ENCODE measurements at regions not wholly inside any gene's neighbourhood (a gene's known extent, or its start where the extent isn't known, plus 50 kb on each side); places are given as distances from the start of the nearest gene placed in this dataset.

DNA sequence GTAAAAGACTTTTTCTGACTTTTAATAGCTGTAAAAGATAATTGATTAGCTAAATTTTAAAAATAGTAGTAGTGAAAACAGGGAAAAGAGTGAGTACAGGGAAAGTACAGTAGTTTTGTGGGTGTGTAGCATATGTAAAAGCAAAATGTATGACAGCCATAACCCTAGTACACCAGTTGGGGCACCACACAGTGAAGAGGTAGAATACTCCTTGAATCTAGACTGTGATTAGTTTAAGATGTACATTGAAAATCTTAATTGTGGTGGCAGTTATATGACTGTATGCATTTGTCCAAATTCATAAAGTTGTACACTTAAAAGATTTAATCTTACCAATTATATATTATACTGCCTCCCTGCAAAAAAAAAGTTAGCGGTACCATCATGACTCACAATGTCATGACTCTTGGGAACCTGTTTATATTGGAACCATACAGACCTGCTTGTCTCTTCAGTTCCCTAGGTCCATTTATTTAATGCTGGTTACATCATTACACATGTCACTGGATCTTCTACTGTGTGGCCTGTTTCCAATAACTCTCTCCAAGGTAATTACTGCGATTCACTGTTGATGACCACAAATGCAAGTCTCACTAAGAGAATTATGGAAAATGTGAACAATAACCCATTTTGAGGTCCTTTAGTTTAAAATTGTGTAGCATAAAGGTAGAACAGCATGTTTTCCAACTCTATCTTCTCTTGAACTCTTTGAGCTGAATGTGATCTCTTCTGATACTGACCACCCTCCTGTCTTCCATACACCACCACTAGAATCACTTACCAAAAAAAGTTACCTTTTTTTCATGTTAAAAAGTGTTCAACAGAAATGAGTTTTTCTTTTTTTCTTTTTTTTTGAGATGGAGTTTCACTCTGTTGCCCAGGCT is 264.2 kb upstream of the AMIGO2 start:
- H3K36me3 ChIP-seq (replicated peaks in 1 of 2; ENCODE audit: control insufficient read depth in 1 of 2, insufficient read depth in 2 of 2, low read length in 1 of 2), result no peaks in the 10 kb centered on the region
- ChIA-PET POLR2A (no interaction called here), CTCF (no interaction called here)
- H3K27ac ChIP-seq (ENCODE audit: low read depth in 2 of 2, low read length in 1 of 2), result no peak overlapping the region
- no peak overlapping the region for H2AFZ ChIP-seq (ENCODE audit: low read depth)
- H3K79me2 ChIP-seq (ENCODE audit: insufficient read depth), result no peaks in the 10 kb centered on the region
- H3K27me3 ChIP-seq (ENCODE audit: insufficient read depth), result peaks cover 27% of the 10 kb centered on the region; the same call in 1 of the 2 replicates
- H3K9me2 ChIP-seq, result no peaks in the 10 kb centered on the region
- H3K4me1 ChIP-seq (ENCODE audit: control insufficient read depth in 1 of 2, insufficient read depth in 2 of 2, low read depth in 1 of 2, low read length in 1 of 2), result no peaks in the 10 kb centered on the region
- H3K4me3 ChIP-seq (ENCODE audit: low read depth in 2 of 2, low read length in 1 of 2), result no peak overlapping the region
- no peaks in the 10 kb centered on the region for H3F3A ChIP-seq (replicated peaks; ENCODE audit: insufficient read depth)
- H3K4me2 ChIP-seq, result no peak overlapping the region
- TF ChIP-seq EZH2phosphoT487 (IDR thresholded peaks at IDR 0.05; ENCODE audit: borderline replicate concordance, low read depth), result no peak
- TF ChIP-seq RXRA (IDR thresholded peaks at IDR 0.05; ENCODE audit: borderline replicate concordance, low read depth), result no peak
- TF ChIP-seq GABPA (IDR thresholded peaks at IDR 0.05; ENCODE audit: low read depth), result no peak
- TF ChIP-seq FOXM1 (IDR thresholded peaks at IDR 0.05; ENCODE audit: low read depth), result no peak
- no peak for TF ChIP-seq SIN3A (IDR thresholded peaks at IDR 0.05; ENCODE audit: borderline replicate concordance, low read depth, low read length)
- TF ChIP-seq, protein P1, sequence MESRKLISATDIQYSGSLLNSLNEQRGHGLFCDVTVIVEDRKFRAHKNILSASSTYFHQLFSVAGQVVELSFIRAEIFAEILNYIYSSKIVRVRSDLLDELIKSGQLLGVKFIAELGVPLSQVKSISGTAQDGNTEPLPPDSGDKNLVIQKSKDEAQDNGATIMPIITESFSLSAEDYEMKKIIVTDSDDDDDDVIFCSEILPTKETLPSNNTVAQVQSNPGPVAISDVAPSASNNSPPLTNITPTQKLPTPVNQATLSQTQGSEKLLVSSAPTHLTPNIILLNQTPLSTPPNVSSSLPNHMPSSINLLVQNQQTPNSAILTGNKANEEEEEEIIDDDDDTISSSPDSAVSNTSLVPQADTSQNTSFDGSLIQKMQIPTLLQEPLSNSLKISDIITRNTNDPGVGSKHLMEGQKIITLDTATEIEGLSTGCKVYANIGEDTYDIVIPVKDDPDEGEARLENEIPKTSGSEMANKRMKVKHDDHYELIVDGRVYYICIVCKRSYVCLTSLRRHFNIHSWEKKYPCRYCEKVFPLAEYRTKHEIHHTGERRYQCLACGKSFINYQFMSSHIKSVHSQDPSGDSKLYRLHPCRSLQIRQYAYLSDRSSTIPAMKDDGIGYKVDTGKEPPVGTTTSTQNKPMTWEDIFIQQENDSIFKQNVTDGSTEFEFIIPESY (IDR thresholded peaks at IDR 0.05; ENCODE audit: borderline replicate concordance, low read depth), result no peak
- TF ChIP-seq ELF1 (IDR thresholded peaks at IDR 0.05), result no peak
- no peak for TF ChIP-seq MXI1 (IDR thresholded peaks at IDR 0.05; ENCODE audit: low read depth, low read length)
- TF ChIP-seq CHD2 (IDR thresholded peaks at IDR 0.05; ENCODE audit: low read length, partially characterized antibody), result no peak
- TF ChIP-seq TCF12 (IDR thresholded peaks at IDR 0.05), result no peak
- TF ChIP-seq, protein P2, sequence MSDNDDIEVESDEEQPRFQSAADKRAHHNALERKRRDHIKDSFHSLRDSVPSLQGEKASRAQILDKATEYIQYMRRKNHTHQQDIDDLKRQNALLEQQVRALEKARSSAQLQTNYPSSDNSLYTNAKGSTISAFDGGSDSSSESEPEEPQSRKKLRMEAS (IDR thresholded peaks at IDR 0.05; ENCODE audit: low read depth), result no peak
- TF ChIP-seq, protein P3, sequence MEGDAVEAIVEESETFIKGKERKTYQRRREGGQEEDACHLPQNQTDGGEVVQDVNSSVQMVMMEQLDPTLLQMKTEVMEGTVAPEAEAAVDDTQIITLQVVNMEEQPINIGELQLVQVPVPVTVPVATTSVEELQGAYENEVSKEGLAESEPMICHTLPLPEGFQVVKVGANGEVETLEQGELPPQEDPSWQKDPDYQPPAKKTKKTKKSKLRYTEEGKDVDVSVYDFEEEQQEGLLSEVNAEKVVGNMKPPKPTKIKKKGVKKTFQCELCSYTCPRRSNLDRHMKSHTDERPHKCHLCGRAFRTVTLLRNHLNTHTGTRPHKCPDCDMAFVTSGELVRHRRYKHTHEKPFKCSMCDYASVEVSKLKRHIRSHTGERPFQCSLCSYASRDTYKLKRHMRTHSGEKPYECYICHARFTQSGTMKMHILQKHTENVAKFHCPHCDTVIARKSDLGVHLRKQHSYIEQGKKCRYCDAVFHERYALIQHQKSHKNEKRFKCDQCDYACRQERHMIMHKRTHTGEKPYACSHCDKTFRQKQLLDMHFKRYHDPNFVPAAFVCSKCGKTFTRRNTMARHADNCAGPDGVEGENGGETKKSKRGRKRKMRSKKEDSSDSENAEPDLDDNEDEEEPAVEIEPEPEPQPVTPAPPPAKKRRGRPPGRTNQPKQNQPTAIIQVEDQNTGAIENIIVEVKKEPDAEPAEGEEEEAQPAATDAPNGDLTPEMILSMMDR (IDR thresholded peaks at IDR 0.05), result no peak
- no peak for TF ChIP-seq SMC3 (IDR thresholded peaks at IDR 0.05; ENCODE audit: low read depth, low read length)
- TF ChIP-seq NFIC (IDR thresholded peaks at IDR 0.05; ENCODE audit: borderline replicate concordance), result no peak
- TF ChIP-seq FOXJ3 (CRISPR knock-in tag; IDR thresholded peaks at IDR 0.05), result no peak
- 20% methylated on average over 2 of the region's 2 CpGs for WGBS (ENCODE audit: low lambda C conversion rate)
- no peak for DNase-seq
- no peaks in the 10 kb centered on the region for H4K20me1 ChIP-seq (ENCODE audit: insufficient read depth)
- no peaks in the 10 kb centered on the region for H3K9me3 ChIP-seq
- no peak overlapping the region for H3K9ac ChIP-seq

All from SK-N-SH (cell line).